WTC11 (cell line): ENCODE measurements at regions not wholly inside any gene's neighbourhood (a gene's known extent, or its start where the extent isn't known, plus 50 kb on each side); places are given as distances from the start of the nearest gene placed in this dataset.

Experiments
- ATAC-seq: fragments of 200-7000 bp; cut with Tn5 transposase; 2 replicates; pipeline ENCODE4 v1.10.0; 2021; ENCODE audit warnings: mild to moderate bottlenecking, moderate library complexity
- CTCF ChIA-PET: fragments of 300-600 bp; sonication (Branson Sonifier 250); formaldehyde crosslinking; loops from one replicate; lab custom pipeline; 2021; ENCODE audit warnings: antibody characterized with exemption; lab: Charles Lee
- POLR2A ChIA-PET: fragments of 350-600 bp; sonication (Branson Sonifier 250); formaldehyde crosslinking; loops from one replicate; lab custom pipeline; 2021; ENCODE audit warnings: antibody characterized with exemption; lab: Charles Lee
- DNase-seq: peaks from one replicate; pipeline ENCODE4 v3.0.0; 2021; ENCODE audit warnings: low spot score
- H3K27ac Mint-ChIP-seq: 2 replicates; pipeline ENCODE4 v1.8.0; 2021; ENCODE audit warnings: mixed read lengths
- H3K27me3 Mint-ChIP-seq: 2 replicates; pipeline ENCODE4 v1.8.0; 2021; ENCODE audit warnings: low read depth, mild to moderate bottlenecking, moderate library complexity, mixed read lengths
- H3K36me3 Mint-ChIP-seq: 2 replicates; pipeline ENCODE4 v1.8.0; 2021; ENCODE audit warnings: mixed read lengths
- H3K4me1 Mint-ChIP-seq: 2 replicates; pipeline ENCODE4 v1.8.0; 2022; ENCODE audit warnings: mixed read lengths
- H3K4me3 Mint-ChIP-seq: 2 replicates; pipeline ENCODE4 v1.8.0; 2021; ENCODE audit warnings: mild to moderate bottlenecking, moderate library complexity, mixed read lengths
- H3K9me3 Mint-ChIP-seq: 2 replicates; pipeline ENCODE4 v1.8.0; 2021; ENCODE audit warnings: mixed read lengths
- EMX1 ChIP-seq: fragments of 250-450 bp; sonication (Bioruptor Pico); IDR thresholded peaks from 2 replicates; pipeline ENCODE4 v1.8.0; 2021; ENCODE audit warnings: mild to moderate bottlenecking
- ETV6 ChIP-seq: sonication (generic); formaldehyde crosslinking; IDR thresholded peaks from 2 replicates; pipeline ENCODE4 v1.8.1; 2022; ENCODE audit warnings: mild to moderate bottlenecking, missing genetic modification reagents
- FOXJ3 ChIP-seq: sonication (generic); formaldehyde crosslinking; IDR thresholded peaks from 2 replicates; pipeline ENCODE4 v1.9.0; 2021; ENCODE audit warnings: missing genetic modification reagents, mild to moderate bottlenecking, borderline replicate concordance
- FOXP1 ChIP-seq: sonication (generic); formaldehyde crosslinking; IDR thresholded peaks from 2 replicates; pipeline ENCODE4 v1.8.0; 2022; ENCODE audit warnings: missing genetic modification reagents, mild to moderate bottlenecking, moderate library complexity, borderline replicate concordance
- HMGA2 ChIP-seq: fragments of 250-450 bp; sonication (Bioruptor Pico); IDR thresholded peaks from 2 replicates; pipeline ENCODE4 v1.4.0; 2021; ENCODE audit warnings: mild to moderate bottlenecking, moderate library complexity
- JAZF1 ChIP-seq: fragments of 250-450 bp; sonication (Bioruptor Pico); IDR thresholded peaks from 2 replicates; pipeline ENCODE4 v1.9.0; 2021; ENCODE audit warnings: moderate library complexity, mild to moderate bottlenecking, inconsistent platforms
- MXD4 ChIP-seq: fragments of 250-450 bp; sonication (Bioruptor Pico); IDR thresholded peaks from 2 replicates; pipeline ENCODE4 v1.8.0; 2021; ENCODE audit warnings: mild to moderate bottlenecking, moderate library complexity, borderline replicate concordance
- NFATC4 ChIP-seq: fragments of 250-450 bp; sonication (Bioruptor Pico); IDR thresholded peaks from 2 replicates; pipeline ENCODE4 v1.9.0; 2021; ENCODE audit warnings: mild to moderate bottlenecking
- OVOL2 ChIP-seq: fragments of 250-450 bp; sonication (Bioruptor Pico); IDR thresholded peaks from 2 replicates; pipeline ENCODE4 v1.9.0; 2021; ENCODE audit warnings: mild to moderate bottlenecking, borderline replicate concordance
- PRRX2 ChIP-seq: fragments of 250-450 bp; sonication (Bioruptor Pico); IDR thresholded peaks from 2 replicates; pipeline ENCODE4 v1.8.0; 2021; ENCODE audit warnings: mild to moderate bottlenecking
- ZNF671 ChIP-seq: fragments of 250-450 bp; sonication (Bioruptor Pico); IDR thresholded peaks from 2 replicates; pipeline ENCODE4 v1.8.0; 2021; ENCODE audit warnings: mild to moderate bottlenecking
- TF ChIP-seq, protein P1 (sequence below): sonication (generic); formaldehyde crosslinking; IDR thresholded peaks from 2 replicates; pipeline ENCODE4 v1.8.0; 2023; ENCODE audit warnings: missing genetic modification reagents
- TF ChIP-seq, protein P2 (sequence below): sonication (generic); formaldehyde crosslinking; IDR thresholded peaks from 2 replicates; pipeline ENCODE4 v1.8.1; 2023; ENCODE audit warnings: mild to moderate bottlenecking, moderate library complexity, missing genetic modification reagents
- TF ChIP-seq, protein P3 (sequence below): fragments of 250-450 bp; sonication (Bioruptor Pico); IDR thresholded peaks from 2 replicates; pipeline ENCODE4 v1.9.0; 2021; ENCODE audit warnings: moderate library complexity, mild to moderate bottlenecking, inconsistent platforms, borderline replicate concordance
- TF ChIP-seq, protein P4 (sequence below): sonication (generic); formaldehyde crosslinking; IDR thresholded peaks from 2 replicates; pipeline ENCODE4 v1.8.0; 2022; ENCODE audit warnings: mild to moderate bottlenecking, missing genetic modification reagents
- TF ChIP-seq, protein P5 (sequence below): fragments of 250-450 bp; sonication (Bioruptor Pico); IDR thresholded peaks from 2 replicates; pipeline ENCODE4 v2.1.2; 2022; ENCODE audit warnings: mild to moderate bottlenecking, moderate library complexity
- TF ChIP-seq, protein P6 (sequence below): sonication (generic); formaldehyde crosslinking; IDR thresholded peaks from 2 replicates; pipeline ENCODE4 v1.8.0; 2023; ENCODE audit warnings: mild to moderate bottlenecking, missing genetic modification reagents
- TF ChIP-seq, protein P7 (sequence below): sonication (generic); formaldehyde crosslinking; IDR thresholded peaks from 2 replicates; pipeline ENCODE4 v1.8.1; 2022; ENCODE audit warnings: mild to moderate bottlenecking, moderate library complexity, missing genetic modification reagents
- TF ChIP-seq, protein P8 (sequence below): sonication (generic); formaldehyde crosslinking; IDR thresholded peaks from 2 replicates; pipeline ENCODE4 v1.8.0; 2022; ENCODE audit warnings: mild to moderate bottlenecking, missing genetic modification reagents
- TF ChIP-seq, protein P9 (sequence below): sonication (generic); formaldehyde crosslinking; IDR thresholded peaks from 2 replicates; pipeline ENCODE4 v1.8.1; 2022; ENCODE audit warnings: low read depth, missing genetic modification reagents, borderline replicate concordance

DNA sequence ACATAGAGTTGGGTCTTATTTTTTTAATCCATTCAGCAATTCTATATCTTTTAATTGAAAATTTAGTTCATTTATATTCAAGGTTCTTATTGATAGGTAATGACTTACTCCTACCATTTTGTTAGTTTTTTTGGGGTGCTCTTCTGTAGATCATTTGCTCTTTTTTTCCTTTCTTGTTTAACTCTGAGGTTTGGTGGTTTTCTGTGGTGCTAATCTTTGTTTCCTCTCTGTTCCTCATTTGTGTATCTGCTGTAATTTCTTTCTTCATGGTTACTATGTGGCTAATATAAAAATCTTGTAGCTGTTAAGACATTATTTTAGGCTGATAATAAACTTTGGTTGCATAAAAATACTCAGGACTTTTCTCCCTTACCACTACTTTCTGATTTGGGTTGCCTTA, 181.6 kb upstream of the DMRTA1 start:
- H3K27ac Mint-ChIP-seq = no peak overlapping the region
- CTCF ChIA-PET = no interaction called here
- H3K4me3 Mint-ChIP-seq = no peak overlapping the region
- TF ChIP-seq, protein P1, sequence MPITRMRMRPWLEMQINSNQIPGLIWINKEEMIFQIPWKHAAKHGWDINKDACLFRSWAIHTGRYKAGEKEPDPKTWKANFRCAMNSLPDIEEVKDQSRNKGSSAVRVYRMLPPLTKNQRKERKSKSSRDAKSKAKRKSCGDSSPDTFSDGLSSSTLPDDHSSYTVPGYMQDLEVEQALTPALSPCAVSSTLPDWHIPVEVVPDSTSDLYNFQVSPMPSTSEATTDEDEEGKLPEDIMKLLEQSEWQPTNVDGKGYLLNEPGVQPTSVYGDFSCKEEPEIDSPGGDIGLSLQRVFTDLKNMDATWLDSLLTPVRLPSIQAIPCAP (CRISPR knock-in tag) = no peak
- TF ChIP-seq JAZF1 = no peak
- TF ChIP-seq, protein P2, sequence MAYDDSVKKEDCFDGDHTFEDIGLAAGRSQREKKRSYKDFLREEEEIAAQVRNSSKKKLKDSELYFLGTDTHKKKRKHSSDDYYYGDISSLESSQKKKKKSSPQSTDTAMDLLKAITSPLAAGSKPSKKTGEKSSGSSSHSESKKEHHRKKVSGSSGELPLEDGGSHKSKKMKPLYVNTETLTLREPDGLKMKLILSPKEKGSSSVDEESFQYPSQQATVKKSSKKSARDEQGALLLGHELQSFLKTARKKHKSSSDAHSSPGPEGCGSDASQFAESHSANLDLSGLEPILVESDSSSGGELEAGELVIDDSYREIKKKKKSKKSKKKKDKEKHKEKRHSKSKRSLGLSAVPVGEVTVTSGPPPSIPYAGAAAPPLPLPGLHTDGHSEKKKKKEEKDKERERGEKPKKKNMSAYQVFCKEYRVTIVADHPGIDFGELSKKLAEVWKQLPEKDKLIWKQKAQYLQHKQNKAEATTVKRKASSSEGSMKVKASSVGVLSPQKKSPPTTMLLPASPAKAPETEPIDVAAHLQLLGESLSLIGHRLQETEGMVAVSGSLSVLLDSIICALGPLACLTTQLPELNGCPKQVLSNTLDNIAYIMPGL (CRISPR knock-in tag) = no peak
- TF ChIP-seq, protein P3, sequence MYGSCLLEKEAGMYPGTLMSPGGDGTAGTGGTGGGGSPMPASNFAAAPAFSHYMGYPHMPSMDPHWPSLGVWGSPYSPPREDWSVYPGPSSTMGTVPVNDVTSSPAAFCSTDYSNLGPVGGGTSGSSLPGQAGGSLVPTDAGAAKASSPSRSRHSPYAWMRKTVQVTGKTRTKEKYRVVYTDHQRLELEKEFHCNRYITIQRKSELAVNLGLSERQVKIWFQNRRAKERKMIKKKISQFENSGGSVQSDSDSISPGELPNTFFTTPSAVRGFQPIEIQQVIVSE = no peak
- peaks cover 3% of the 10 kb centered on the region for H3K27me3 Mint-ChIP-seq
- DNase-seq = no peak
- H3K4me1 Mint-ChIP-seq = no peaks in the 10 kb centered on the region
- peaks cover 17% of the 10 kb centered on the region for H3K36me3 Mint-ChIP-seq
- ATAC-seq = no peak
- POLR2A ChIA-PET = no interaction called here
- peaks cover 29% of the 10 kb centered on the region for H3K9me3 Mint-ChIP-seq

DNA sequence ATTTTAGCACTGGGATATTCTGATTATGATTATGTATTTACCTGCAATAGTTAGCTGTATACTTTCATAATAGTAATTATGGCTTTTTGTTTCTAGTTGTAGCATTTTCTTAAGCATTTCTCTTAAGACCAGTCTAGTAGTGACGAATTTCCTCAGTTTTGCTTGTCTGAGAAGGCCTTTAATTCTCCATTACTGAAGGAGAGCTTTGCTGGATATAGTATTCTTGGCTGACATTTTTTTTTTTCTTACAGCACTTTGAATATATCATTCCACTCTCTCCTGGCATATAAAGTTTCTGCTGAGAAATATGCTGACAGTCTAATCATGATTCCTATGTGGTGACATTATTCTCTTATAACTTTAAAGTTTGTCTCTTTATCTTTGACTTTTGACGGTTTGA, 181.1 kb upstream of the DMRTA1 start:
- Mint-ChIP-seq H3K4me1 (no peaks in the 10 kb centered on the region), H3K9me3 (peaks cover 29% of the 10 kb centered on the region), H3K27ac (no peak overlapping the region), H3K27me3 (peaks cover 3% of the 10 kb centered on the region), H3K4me3 (no peak overlapping the region), H3K36me3 (peaks cover 17% of the 10 kb centered on the region)
- POLR2A ChIA-PET = no interaction called here
- DNase-seq = no peak
- no peak for TF ChIP-seq PRRX2
- TF ChIP-seq, protein P4, sequence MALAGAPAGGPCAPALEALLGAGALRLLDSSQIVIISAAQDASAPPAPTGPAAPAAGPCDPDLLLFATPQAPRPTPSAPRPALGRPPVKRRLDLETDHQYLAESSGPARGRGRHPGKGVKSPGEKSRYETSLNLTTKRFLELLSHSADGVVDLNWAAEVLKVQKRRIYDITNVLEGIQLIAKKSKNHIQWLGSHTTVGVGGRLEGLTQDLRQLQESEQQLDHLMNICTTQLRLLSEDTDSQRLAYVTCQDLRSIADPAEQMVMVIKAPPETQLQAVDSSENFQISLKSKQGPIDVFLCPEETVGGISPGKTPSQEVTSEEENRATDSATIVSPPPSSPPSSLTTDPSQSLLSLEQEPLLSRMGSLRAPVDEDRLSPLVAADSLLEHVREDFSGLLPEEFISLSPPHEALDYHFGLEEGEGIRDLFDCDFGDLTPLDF = no peak
- TF ChIP-seq, protein P5, sequence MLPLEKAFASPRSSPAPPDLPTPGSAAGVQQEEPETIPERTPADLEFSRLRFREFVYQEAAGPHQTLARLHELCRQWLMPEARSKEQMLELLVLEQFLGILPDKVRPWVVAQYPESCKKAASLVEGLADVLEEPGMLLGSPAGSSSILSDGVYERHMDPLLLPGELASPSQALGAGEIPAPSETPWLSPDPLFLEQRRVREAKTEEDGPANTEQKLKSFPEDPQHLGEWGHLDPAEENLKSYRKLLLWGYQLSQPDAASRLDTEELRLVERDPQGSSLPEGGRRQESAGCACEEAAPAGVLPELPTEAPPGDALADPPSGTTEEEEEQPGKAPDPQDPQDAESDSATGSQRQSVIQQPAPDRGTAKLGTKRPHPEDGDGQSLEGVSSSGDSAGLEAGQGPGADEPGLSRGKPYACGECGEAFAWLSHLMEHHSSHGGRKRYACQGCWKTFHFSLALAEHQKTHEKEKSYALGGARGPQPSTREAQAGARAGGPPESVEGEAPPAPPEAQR (CRISPR knock-in tag) = no peak
- no peak for TF ChIP-seq ETV6
- no peak for TF ChIP-seq FOXP1 (CRISPR knock-in tag)
- TF ChIP-seq, protein P6, sequence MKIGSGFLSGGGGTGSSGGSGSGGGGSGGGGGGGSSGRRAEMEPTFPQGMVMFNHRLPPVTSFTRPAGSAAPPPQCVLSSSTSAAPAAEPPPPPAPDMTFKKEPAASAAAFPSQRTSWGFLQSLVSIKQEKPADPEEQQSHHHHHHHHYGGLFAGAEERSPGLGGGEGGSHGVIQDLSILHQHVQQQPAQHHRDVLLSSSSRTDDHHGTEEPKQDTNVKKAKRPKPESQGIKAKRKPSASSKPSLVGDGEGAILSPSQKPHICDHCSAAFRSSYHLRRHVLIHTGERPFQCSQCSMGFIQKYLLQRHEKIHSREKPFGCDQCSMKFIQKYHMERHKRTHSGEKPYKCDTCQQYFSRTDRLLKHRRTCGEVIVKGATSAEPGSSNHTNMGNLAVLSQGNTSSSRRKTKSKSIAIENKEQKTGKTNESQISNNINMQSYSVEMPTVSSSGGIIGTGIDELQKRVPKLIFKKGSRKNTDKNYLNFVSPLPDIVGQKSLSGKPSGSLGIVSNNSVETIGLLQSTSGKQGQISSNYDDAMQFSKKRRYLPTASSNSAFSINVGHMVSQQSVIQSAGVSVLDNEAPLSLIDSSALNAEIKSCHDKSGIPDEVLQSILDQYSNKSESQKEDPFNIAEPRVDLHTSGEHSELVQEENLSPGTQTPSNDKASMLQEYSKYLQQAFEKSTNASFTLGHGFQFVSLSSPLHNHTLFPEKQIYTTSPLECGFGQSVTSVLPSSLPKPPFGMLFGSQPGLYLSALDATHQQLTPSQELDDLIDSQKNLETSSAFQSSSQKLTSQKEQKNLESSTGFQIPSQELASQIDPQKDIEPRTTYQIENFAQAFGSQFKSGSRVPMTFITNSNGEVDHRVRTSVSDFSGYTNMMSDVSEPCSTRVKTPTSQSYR (CRISPR knock-in tag) = no peak
- TF ChIP-seq ZNF671 = no peak
- TF ChIP-seq, protein P7, sequence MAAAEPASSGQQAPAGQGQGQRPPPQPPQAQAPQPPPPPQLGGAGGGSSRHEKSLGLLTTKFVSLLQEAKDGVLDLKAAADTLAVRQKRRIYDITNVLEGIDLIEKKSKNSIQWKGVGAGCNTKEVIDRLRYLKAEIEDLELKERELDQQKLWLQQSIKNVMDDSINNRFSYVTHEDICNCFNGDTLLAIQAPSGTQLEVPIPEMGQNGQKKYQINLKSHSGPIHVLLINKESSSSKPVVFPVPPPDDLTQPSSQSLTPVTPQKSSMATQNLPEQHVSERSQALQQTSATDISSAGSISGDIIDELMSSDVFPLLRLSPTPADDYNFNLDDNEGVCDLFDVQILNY (CRISPR knock-in tag) = no peak
- no peak for TF ChIP-seq NFATC4 (CRISPR knock-in tag)
- no peak for ATAC-seq
- CTCF ChIA-PET = no interaction called here

DNA sequence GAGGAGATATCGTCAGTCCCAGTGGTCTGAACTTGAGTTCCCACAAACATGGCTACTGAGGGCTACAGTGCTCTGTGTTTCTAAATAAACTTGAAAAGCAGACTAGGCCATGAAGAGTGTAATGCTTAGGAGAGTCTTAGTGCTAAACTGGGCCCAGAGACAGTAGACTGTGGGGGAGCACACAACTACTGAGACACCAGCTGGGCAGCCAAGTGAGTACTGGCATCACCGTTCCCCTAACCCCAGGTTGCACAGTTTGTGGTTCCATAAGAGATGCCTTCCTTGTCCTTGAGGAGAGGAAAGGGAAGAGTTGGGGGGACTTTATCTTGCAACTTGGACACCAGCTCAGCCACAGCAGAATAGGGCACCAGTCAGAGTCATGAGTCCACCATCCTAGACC, 172.1 kb upstream of the DMRTA1 start:
- Mint-ChIP-seq H3K4me1 (no peaks in the 10 kb centered on the region), H3K9me3 (peaks cover 5% of the 10 kb centered on the region), H3K36me3 (no peaks in the 10 kb centered on the region), H3K27ac (no peak overlapping the region), H3K4me3 (no peak overlapping the region), H3K27me3 (no peaks in the 10 kb centered on the region)
- CTCF ChIA-PET = interaction anchor here (1.2 kb wide), 1 partner anchor 30 kb away, joined by 3 read pairs; no protein-coding TSS in a partner anchor
- DNase-seq = no peak
- no peak for ATAC-seq
- POLR2A ChIA-PET = no interaction called here
- TF ChIP-seq MXD4 (CRISPR knock-in tag) (no peak), HMGA2 (no peak), OVOL2 (CRISPR knock-in tag) (no peak), ZNF671 (no peak), FOXJ3 (CRISPR knock-in tag) (no peak), EMX1 (no peak)
- TF ChIP-seq, protein P8, sequence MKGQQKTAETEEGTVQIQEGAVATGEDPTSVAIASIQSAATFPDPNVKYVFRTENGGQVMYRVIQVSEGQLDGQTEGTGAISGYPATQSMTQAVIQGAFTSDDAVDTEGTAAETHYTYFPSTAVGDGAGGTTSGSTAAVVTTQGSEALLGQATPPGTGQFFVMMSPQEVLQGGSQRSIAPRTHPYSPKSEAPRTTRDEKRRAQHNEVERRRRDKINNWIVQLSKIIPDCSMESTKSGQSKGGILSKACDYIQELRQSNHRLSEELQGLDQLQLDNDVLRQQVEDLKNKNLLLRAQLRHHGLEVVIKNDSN (CRISPR knock-in tag) = no peak
- TF ChIP-seq, protein P9, sequence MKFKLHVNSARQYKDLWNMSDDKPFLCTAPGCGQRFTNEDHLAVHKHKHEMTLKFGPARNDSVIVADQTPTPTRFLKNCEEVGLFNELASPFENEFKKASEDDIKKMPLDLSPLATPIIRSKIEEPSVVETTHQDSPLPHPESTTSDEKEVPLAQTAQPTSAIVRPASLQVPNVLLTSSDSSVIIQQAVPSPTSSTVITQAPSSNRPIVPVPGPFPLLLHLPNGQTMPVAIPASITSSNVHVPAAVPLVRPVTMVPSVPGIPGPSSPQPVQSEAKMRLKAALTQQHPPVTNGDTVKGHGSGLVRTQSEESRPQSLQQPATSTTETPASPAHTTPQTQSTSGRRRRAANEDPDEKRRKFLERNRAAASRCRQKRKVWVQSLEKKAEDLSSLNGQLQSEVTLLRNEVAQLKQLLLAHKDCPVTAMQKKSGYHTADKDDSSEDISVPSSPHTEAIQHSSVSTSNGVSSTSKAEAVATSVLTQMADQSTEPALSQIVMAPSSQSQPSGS (CRISPR knock-in tag) = no peak
